ENCODE measurements at regions not wholly inside any gene's neighbourhood (a gene's known extent, or its start where the extent isn't known, plus 50 kb on each side); places are given as distances from the start of the nearest gene placed in this dataset.

GRCh38 chr6:144439016-144439415, 153.9 kb downstream of the UTRN start:
- TF ChIP-seq CTCF (IDR thresholded peaks at IDR 0.05) (no peak), SIN3A (IDR thresholded peaks at IDR 0.05; ENCODE audit: borderline replicate concordance, insufficient read depth, low read depth, low read length) (no peak), POLR2AphosphoS5 (IDR thresholded peaks at IDR 0.05; ENCODE audit: low read depth, low read length) (no peak), REST (IDR thresholded peaks at IDR 0.05; ENCODE audit: insufficient read depth in 1 of 2, low read depth in 2 of 2, low read length in 1 of 2) (no peak)
